Glutamatergic neuron (in vitro differentiated cells): ENCODE measurements at regions not wholly inside any gene's neighbourhood (a gene's known extent, or its start where the extent isn't known, plus 50 kb on each side); places are given as distances from the start of the nearest gene placed in this dataset.
"Not testable (repeated sequence)": the region's sequence is repeated elsewhere in the genome, so short reads cannot be mapped to it uniquely, and the experiment has no call there.

Experiments used
- DNase-seq: peaks from one replicate; pipeline ENCODE4 v3.0.0; 2022
- H3K27ac Mint-ChIP-seq: one replicate; pipeline ENCODE4 v1.8.0; 2020; ENCODE audit warnings: mild to moderate bottlenecking, mixed read lengths, inconsistent platforms; ENCODE audit not compliant: unreplicated experiment
- H3K27me3 Mint-ChIP-seq: one replicate; pipeline ENCODE4 v1.8.0; 2020; ENCODE audit warnings: mild to moderate bottlenecking, moderate library complexity, mixed read lengths, inconsistent platforms; ENCODE audit not compliant: unreplicated experiment
- H3K36me3 Mint-ChIP-seq: one replicate; pipeline ENCODE4 v1.8.0; 2020; ENCODE audit warnings: mild to moderate bottlenecking, mixed read lengths, inconsistent platforms; ENCODE audit not compliant: unreplicated experiment
- H3K4me1 Mint-ChIP-seq: one replicate; pipeline ENCODE4 v1.8.0; 2020; ENCODE audit warnings: mild to moderate bottlenecking, low read depth, mixed read lengths, inconsistent platforms; ENCODE audit not compliant: unreplicated experiment
- H3K4me3 Mint-ChIP-seq: one replicate; pipeline ENCODE4 v1.8.0; 2020; ENCODE audit warnings: mild to moderate bottlenecking, mixed read lengths, inconsistent platforms; ENCODE audit not compliant: unreplicated experiment
- H3K9me3 Mint-ChIP-seq: one replicate; pipeline ENCODE4 v1.8.0; 2020; ENCODE audit warnings: mild to moderate bottlenecking, moderate library complexity, mixed read lengths, inconsistent platforms; ENCODE audit not compliant: unreplicated experiment
- CTCF ChIP-seq: fragments of 200-600 bp; sonication (generic); IDR thresholded peaks from one replicate; pipeline ENCODE4 v1.5.0; 2021; ENCODE audit not compliant: partially characterized antibody, unreplicated experiment

GRCh38 chr5:93954421-93955069 lies 213.1 kb upstream of the POU5F2 start:
- no peak for TF ChIP-seq CTCF
- Mint-ChIP-seq H3K9me3 (no peaks in the 10 kb centered on the region), H3K4me1 (no peaks in the 10 kb centered on the region), H3K27ac (no peak overlapping the region), H3K4me3 (no peak overlapping the region), H3K27me3 (peaks cover 3% of the 10 kb centered on the region), H3K36me3 (peaks cover 6% of the 10 kb centered on the region)
- no peak for DNase-seq

GRCh38 chr5:93953442-93953841 lies 212.0 kb upstream of the POU5F2 start:
- H3K9me3 Mint-ChIP-seq, result peaks cover 2% of the 10 kb centered on the region
- no peaks in the 10 kb centered on the region for H3K4me1 Mint-ChIP-seq

GRCh38 chr5:93941897-93942296 lies 200.5 kb upstream of the POU5F2 start:
- Mint-ChIP-seq H3K4me1 (no peaks in the 10 kb centered on the region), H3K9me3 (no peaks in the 10 kb centered on the region), H3K4me3 (no peak overlapping the region), H3K36me3 (no peaks in the 10 kb centered on the region), H3K27ac (no peak overlapping the region), H3K27me3 (peaks cover 2% of the 10 kb centered on the region)
- no peak for TF ChIP-seq CTCF
- DNase-seq, result no peak

More at GRCh38 chr5:93953442-93953841, 212.0 kb upstream of the POU5F2 start:
- peaks cover 3% of the 10 kb centered on the region for H3K27me3 Mint-ChIP-seq
- H3K27ac Mint-ChIP-seq, result no peak overlapping the region
- H3K36me3 Mint-ChIP-seq, result peaks cover 7% of the 10 kb centered on the region
- H3K4me3 Mint-ChIP-seq, result no peak overlapping the region
- no peak for TF ChIP-seq CTCF
- DNase-seq, result no peak

GRCh38 chr5:93933269-93933668 lies 191.9 kb upstream of the POU5F2 start:
- not testable (repeated sequence) for H3K4me1 Mint-ChIP-seq, H3K36me3 Mint-ChIP-seq, H3K9me3 Mint-ChIP-seq, H3K27me3 Mint-ChIP-seq, DNase-seq, H3K27ac Mint-ChIP-seq, H3K4me3 Mint-ChIP-seq

GRCh38 chr5:93930098-93930497 lies 188.7 kb upstream of the POU5F2 start:
- DNase-seq, result no peak
- H3K9me3 Mint-ChIP-seq, result peaks cover 2% of the 10 kb centered on the region
- no peak overlapping the region for H3K4me3 Mint-ChIP-seq
- H3K27me3 Mint-ChIP-seq, result peaks cover 2% of the 10 kb centered on the region
- peaks cover 4% of the 10 kb centered on the region for H3K4me1 Mint-ChIP-seq
- TF ChIP-seq CTCF, result no peak
- H3K27ac Mint-ChIP-seq, result no peak overlapping the region
- H3K36me3 Mint-ChIP-seq, result no peaks in the 10 kb centered on the region
